ENCODE measurements at regions not wholly inside any gene's neighbourhood (a gene's known extent, or its start where the extent isn't known, plus 50 kb on each side); places are given as distances from the start of the nearest gene placed in this dataset.

DNA sequence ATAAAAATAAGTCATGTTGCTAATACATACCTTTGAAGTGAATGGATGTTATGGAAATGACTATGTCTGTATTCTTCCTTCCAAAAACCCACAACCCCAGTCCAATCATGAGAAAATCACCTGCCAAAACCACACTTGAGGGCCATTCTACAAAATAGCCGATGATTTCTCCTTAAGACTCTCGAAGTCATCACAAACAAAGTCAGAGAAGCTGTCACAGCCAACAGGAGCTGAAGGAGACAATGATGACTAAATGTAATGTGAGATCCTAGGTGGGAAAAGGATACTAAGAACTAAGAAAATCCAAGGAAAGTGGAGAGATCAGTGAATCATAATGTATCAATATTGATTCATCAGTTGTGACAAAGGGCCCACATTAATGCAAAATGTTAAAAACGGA, 432.9 kb upstream of the DYNLRB2 start:
- no peak for DNase-seq
- Histone ChIP-seq H3K23me2 (ENCODE audit: insufficient read length, low read depth, low read length, poor library complexity, severe bottlenecking) (no peaks in the 10 kb centered on the region), H3K14ac (ENCODE audit: insufficient read depth, low read length) (no peak overlapping the region), H4K20me1 (ENCODE audit: control insufficient read depth, insufficient read depth, insufficient read length) (no peaks in the 10 kb centered on the region), H3K27ac (ENCODE audit: insufficient read length, low read depth, low read length) (no peak overlapping the region), H3K9ac (ENCODE audit: extremely low read depth, insufficient read length, low read length) (no peak overlapping the region), H3K79me1 (ENCODE audit: insufficient read depth, low read depth, low read length, poor library complexity, severe bottlenecking) (no peaks in the 10 kb centered on the region), H3K4me1 (ENCODE audit: insufficient read depth, low read length) (peaks cover 5% of the 10 kb centered on the region; the same call in 1 of the 2 replicates), H2BK12ac (ENCODE audit: insufficient read length, low read depth, low read length) (no peak overlapping the region), H4K91ac (ENCODE audit: insufficient read length, low read depth, low read length) (no peak overlapping the region), H2BK5ac (ENCODE audit: insufficient read length, low read length) (no peak overlapping the region), H3K27me3 (ENCODE audit: insufficient read depth, low read length) (no peaks in the 10 kb centered on the region), H2BK20ac (ENCODE audit: low read depth, low read length, poor library complexity, severe bottlenecking) (no peak overlapping the region), H4K8ac (replicated peaks; ENCODE audit: insufficient read length, low read depth, low read length) (no peak overlapping the region), H3K9me3 (ENCODE audit: control insufficient read depth, low read depth, low read length) (no peaks in the 10 kb centered on the region), H2BK120ac (ENCODE audit: low read depth, low read length, poor library complexity, severe bottlenecking) (no peak overlapping the region), H3K4me2 (ENCODE audit: insufficient read depth, insufficient read length, low read length) (no peak overlapping the region), H3T11ph (ENCODE audit: low read length) (no peak overlapping the region), H3K79me2 (ENCODE audit: insufficient read depth, low read length) (no peaks in the 10 kb centered on the region), H2AK5ac (ENCODE audit: insufficient read length, low read length) (no peak overlapping the region), H4K5ac (ENCODE audit: insufficient read length, low read depth, low read length) (no peak overlapping the region), H3K18ac (ENCODE audit: insufficient read length, low read depth, low read length) (no peak overlapping the region), H3K56ac (ENCODE audit: insufficient read length, low read depth, low read length) (no peak overlapping the region), H2AFZ (ENCODE audit: low read length) (no peak overlapping the region), H2BK15ac (ENCODE audit: low read depth, low read length) (no peak overlapping the region), H3K4ac (ENCODE audit: low read depth, low read length) (no peak overlapping the region), H3K23ac (ENCODE audit: insufficient read length, low read depth, low read length) (no peak overlapping the region)
- H3K4me1 Mint-ChIP-seq: peaks cover 20 to 23% of the 10 kb centered on the region in 2 experiments
- no peaks in the 10 kb centered on the region for H3K9me3 Mint-ChIP-seq
- H3K36me3 Mint-ChIP-seq (ENCODE audit: insufficient read depth in 1 of 3, low read depth in 3 of 3): no peaks in the 10 kb centered on the region; a peak in 1 of 7 replicates
- no CpG with 5 or more reads among the region's 3 CpGs for WGBS (ENCODE audit: extremely low coverage, insufficient read length, low lambda C conversion rate)
- no peak overlapping the region for H3K4me3 Mint-ChIP-seq
- no peaks in the 10 kb centered on the region; the same call in 1 of the 2 replicates for H3K27me3 Mint-ChIP-seq (ENCODE audit: low read depth)
- TF ChIP-seq, protein P1, sequence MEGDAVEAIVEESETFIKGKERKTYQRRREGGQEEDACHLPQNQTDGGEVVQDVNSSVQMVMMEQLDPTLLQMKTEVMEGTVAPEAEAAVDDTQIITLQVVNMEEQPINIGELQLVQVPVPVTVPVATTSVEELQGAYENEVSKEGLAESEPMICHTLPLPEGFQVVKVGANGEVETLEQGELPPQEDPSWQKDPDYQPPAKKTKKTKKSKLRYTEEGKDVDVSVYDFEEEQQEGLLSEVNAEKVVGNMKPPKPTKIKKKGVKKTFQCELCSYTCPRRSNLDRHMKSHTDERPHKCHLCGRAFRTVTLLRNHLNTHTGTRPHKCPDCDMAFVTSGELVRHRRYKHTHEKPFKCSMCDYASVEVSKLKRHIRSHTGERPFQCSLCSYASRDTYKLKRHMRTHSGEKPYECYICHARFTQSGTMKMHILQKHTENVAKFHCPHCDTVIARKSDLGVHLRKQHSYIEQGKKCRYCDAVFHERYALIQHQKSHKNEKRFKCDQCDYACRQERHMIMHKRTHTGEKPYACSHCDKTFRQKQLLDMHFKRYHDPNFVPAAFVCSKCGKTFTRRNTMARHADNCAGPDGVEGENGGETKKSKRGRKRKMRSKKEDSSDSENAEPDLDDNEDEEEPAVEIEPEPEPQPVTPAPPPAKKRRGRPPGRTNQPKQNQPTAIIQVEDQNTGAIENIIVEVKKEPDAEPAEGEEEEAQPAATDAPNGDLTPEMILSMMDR (conservative IDR thresholded peaks at IDR 0.05): no peak
- no peak overlapping the region for H3K27ac Mint-ChIP-seq

Measured in H9 (cell line).